ENCODE measurements at regions not wholly inside any gene's neighbourhood (a gene's known extent, or its start where the extent isn't known, plus 50 kb on each side); places are given as distances from the start of the nearest gene placed in this dataset.

- H3K9me3 ChIP-seq (replicated peaks in 1 of 2; ENCODE audit: control insufficient read depth in 1 of 2, insufficient read depth in 1 of 2, low read length in 2 of 2) = no peaks in the 10 kb centered on the region
- H3K79me2 ChIP-seq (ENCODE audit: insufficient read depth, low read length) = no peaks in the 10 kb centered on the region
- no peak overlapping the region for H3K9ac ChIP-seq (ENCODE audit: insufficient read depth, low read length, poor library complexity, severe bottlenecking)
- TF ChIP-seq CTCF (IDR thresholded peaks at IDR 0.05) = no peak
- no peaks in the 10 kb centered on the region for H3K27me3 ChIP-seq (ENCODE audit: control insufficient read depth in 2 of 2, insufficient read depth in 2 of 2, low read length in 2 of 2)
- no peak overlapping the region for H3K27ac ChIP-seq (ENCODE audit: low read depth in 1 of 2, low read length in 2 of 2)
- H3K27me3 Mint-ChIP-seq (ENCODE audit: low read depth in 3 of 3) = peaks cover 0 to 3% (median 3%) of the 10 kb centered on the region in 3 donors
- no peak for DNase-seq
- no peaks in the 10 kb centered on the region for H3K36me3 Mint-ChIP-seq
- no peak overlapping the region for H3K27ac Mint-ChIP-seq
- 95% methylated on average over 3 of the region's 8 CpGs for WGBS (ENCODE audit: insufficient coverage)
- no peak overlapping the region for H3K4me2 ChIP-seq (replicated peaks; ENCODE audit: extremely low read depth, low read length, poor library complexity, severe bottlenecking)
- no peak overlapping the region for H3K4me3 ChIP-seq (replicated peaks in 1 of 3; ENCODE audit: low read depth in 2 of 3, low read length in 3 of 3)
- H4K20me1 ChIP-seq (ENCODE audit: insufficient read depth, low read length) = no peaks in the 10 kb centered on the region
- H3K4me1 Mint-ChIP-seq = no peaks in the 10 kb centered on the region
- no peaks in the 10 kb centered on the region for H3K4me1 ChIP-seq (ENCODE audit: control insufficient read depth in 1 of 2, insufficient read depth in 2 of 2, low read length in 2 of 2)
- peaks cover 0 to 2% (median 1%) of the 10 kb centered on the region in 7 donors for H3K9me3 Mint-ChIP-seq
- no peak overlapping the region for H2AFZ ChIP-seq (ENCODE audit: insufficient read depth, low read depth, low read length, poor library complexity, severe bottlenecking)
- no peaks in the 10 kb centered on the region for H3K36me3 ChIP-seq (replicated peaks in 1 of 2; ENCODE audit: control insufficient read depth in 1 of 2, insufficient read depth in 2 of 2, low read length in 2 of 2)
- intact Hi-C loops (cut with micrococcal nuclease) = no loop called here
- H3K4me3 Mint-ChIP-seq = no peak overlapping the region
Observed at GRCh38 chr18:76053551-76053950, 441.5 kb downstream of the ZNF516 start.

- H3K36me3 ChIP-seq (replicated peaks in 1 of 2; ENCODE audit: control insufficient read depth in 1 of 2, insufficient read depth in 2 of 2, low read length in 2 of 2) = no peaks in the 10 kb centered on the region
- 88% methylated on average over 8 of the region's 9 CpGs for WGBS (ENCODE audit: insufficient coverage)
- no peak overlapping the region for H3K9ac ChIP-seq (ENCODE audit: insufficient read depth, low read length, poor library complexity, severe bottlenecking)
- intact Hi-C loops (cut with micrococcal nuclease) = no loop called here
- no peak overlapping the region for H3K4me3 ChIP-seq (replicated peaks in 1 of 3; ENCODE audit: low read depth in 2 of 3, low read length in 3 of 3)
- H3K4me1 ChIP-seq (ENCODE audit: control insufficient read depth in 1 of 2, insufficient read depth in 2 of 2, low read length in 2 of 2) = no peaks in the 10 kb centered on the region
- Mint-ChIP-seq H3K27me3 (ENCODE audit: low read depth in 3 of 3) (peaks cover 0 to 3% (median 3%) of the 10 kb centered on the region in 3 donors), H3K9me3 (peaks cover 0 to 3% (median 2%) of the 10 kb centered on the region in 7 donors), H3K27ac (no peak overlapping the region), H3K36me3 (no peaks in the 10 kb centered on the region), H3K4me1 (no peaks in the 10 kb centered on the region), H3K4me3 (no peak overlapping the region)
- H3K27ac ChIP-seq (ENCODE audit: low read depth in 1 of 2, low read length in 2 of 2) = no peak overlapping the region
- H2AFZ ChIP-seq (ENCODE audit: insufficient read depth, low read depth, low read length, poor library complexity, severe bottlenecking) = no peak overlapping the region
- no peak for TF ChIP-seq CTCF (IDR thresholded peaks at IDR 0.05)
- H3K9me3 ChIP-seq (replicated peaks in 1 of 2; ENCODE audit: control insufficient read depth in 1 of 2, insufficient read depth in 1 of 2, low read length in 2 of 2) = peaks cover 0 to 4% of the 10 kb centered on the region in 2 donors
- no peak for DNase-seq
- no peaks in the 10 kb centered on the region for H4K20me1 ChIP-seq (ENCODE audit: insufficient read depth, low read length)
- no peaks in the 10 kb centered on the region for H3K79me2 ChIP-seq (ENCODE audit: insufficient read depth, low read length)
- H3K27me3 ChIP-seq (ENCODE audit: control insufficient read depth in 2 of 2, insufficient read depth in 2 of 2, low read length in 2 of 2) = no peaks in the 10 kb centered on the region
- H3K4me2 ChIP-seq (replicated peaks; ENCODE audit: extremely low read depth, low read length, poor library complexity, severe bottlenecking) = no peak overlapping the region
Observed at GRCh38 chr18:76052227-76052595, 442.8 kb downstream of the ZNF516 start.
